ENCODE measurements at regions not wholly inside any gene's neighbourhood (a gene's known extent, or its start where the extent isn't known, plus 50 kb on each side); places are given as distances from the start of the nearest gene placed in this dataset.
"Not testable (repeated sequence)": the region's sequence is repeated elsewhere in the genome, so short reads cannot be mapped to it uniquely, and the experiment has no call there.

DNA sequence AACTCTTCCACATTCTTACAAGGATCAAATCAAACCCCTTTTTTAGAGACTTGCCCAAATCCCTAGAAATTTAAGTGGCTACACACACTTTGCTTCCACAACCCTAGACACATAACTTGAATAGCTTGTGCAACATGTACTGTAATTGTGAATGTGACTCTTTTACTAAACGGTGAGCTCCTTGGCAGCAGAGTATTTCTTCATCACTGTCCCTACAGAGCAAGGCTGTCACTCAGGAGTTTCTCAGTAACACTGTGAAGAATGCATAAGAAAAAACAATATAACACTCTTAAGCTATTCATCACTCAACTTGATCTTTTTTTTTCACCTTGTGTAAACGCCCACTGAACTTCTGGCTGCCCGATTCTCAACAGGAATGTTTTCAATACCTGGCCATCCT, 53.8 kb upstream of the ADAMTS18 start:
- no peak overlapping the region for H3K9ac ChIP-seq (ENCODE audit: low read length)
- DNase-seq (ENCODE audit: low read depth) = no peak
- peaks cover 7% of the 10 kb centered on the region for H3K27me3 ChIP-seq (replicated peaks; ENCODE audit: control insufficient read depth, insufficient read depth, low read length)
- H3K36me3 ChIP-seq (ENCODE audit: control insufficient read depth, insufficient read depth, low read length, severe bottlenecking) = no peaks in the 10 kb centered on the region
- no peak overlapping the region for H3K4me3 ChIP-seq (ENCODE audit: low read length)
- H3K9me3 ChIP-seq (ENCODE audit: control insufficient read depth, low read length) = peaks cover 4% of the 10 kb centered on the region
- H3K4me1 ChIP-seq (ENCODE audit: control insufficient read depth, insufficient read depth, low read length) = peaks cover 11% of the 10 kb centered on the region

GRCh38 chr16:77491091-77491490, 56.3 kb upstream of the ADAMTS18 start:
- Histone ChIP-seq H3K4me1 (ENCODE audit: control insufficient read depth, insufficient read depth, low read length) (peaks cover 3% of the 10 kb centered on the region), H3K9me3 (ENCODE audit: control insufficient read depth, low read length) (peaks cover 4% of the 10 kb centered on the region), H3K4me3 (ENCODE audit: low read length) (no peak overlapping the region), H3K27me3 (replicated peaks; ENCODE audit: control insufficient read depth, insufficient read depth, low read length) (peaks cover 11% of the 10 kb centered on the region), H3K36me3 (ENCODE audit: control insufficient read depth, insufficient read depth, low read length, severe bottlenecking) (no peaks in the 10 kb centered on the region), H3K9ac (ENCODE audit: low read length) (no peak overlapping the region)
- no peak for DNase-seq (ENCODE audit: low read depth)

- Histone ChIP-seq H3K9ac (ENCODE audit: low read length) (no peak overlapping the region), H3K36me3 (ENCODE audit: control insufficient read depth, insufficient read depth, low read length, severe bottlenecking) (no peaks in the 10 kb centered on the region), H3K27me3 (replicated peaks; ENCODE audit: control insufficient read depth, insufficient read depth, low read length) (peaks cover 11% of the 10 kb centered on the region), H3K9me3 (ENCODE audit: control insufficient read depth, low read length) (peaks cover 6% of the 10 kb centered on the region), H3K4me1 (ENCODE audit: control insufficient read depth, insufficient read depth, low read length) (peaks cover 30% of the 10 kb centered on the region), H3K4me3 (ENCODE audit: low read length) (no peak overlapping the region)
- no peak for DNase-seq (ENCODE audit: low read depth)
These were observed 62.1 kb upstream of the ADAMTS18 start for GRCh38 chr16:77496934-77497333.

DNA sequence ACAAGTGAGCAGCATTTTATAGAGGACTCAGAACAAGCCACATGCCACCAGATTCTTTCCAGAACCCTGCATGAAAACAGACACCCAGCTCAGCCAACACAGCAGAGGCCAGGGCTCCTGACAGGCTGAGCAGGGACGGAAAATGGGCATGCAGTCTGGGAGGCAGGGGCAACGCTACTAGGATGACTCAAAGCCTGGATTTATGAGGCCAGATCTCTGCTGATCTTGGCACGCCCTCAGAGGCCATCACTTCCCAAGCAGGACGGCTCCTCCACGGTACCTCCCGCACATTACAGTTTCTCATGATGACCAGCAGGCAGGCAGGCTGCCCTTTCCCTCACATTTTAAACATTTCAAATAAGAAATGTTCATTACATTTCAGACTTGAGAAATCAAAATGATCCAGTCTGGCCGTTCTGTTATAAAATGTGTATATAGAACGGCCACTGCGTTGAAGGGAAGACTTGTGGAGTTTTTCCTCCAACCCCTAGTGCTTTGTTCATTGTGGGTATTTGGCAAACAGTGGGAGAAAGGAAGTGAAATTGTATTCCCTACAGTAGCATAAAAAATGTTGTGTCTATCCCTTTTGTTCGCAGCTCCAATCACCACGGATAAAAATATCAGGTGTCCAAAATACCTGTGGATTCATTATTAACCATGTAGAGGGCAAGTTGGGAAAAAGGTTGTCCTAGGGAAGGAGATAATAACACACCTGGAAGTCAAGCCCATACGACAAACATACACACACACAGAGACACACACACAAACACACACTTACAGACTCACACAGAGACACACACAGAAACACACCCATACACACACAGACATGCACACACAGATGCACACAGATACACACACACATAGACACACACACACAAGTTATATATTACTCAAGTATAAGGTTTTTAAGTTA, 64.8 kb upstream of the ADAMTS18 start:
- no peak for DNase-seq (ENCODE audit: low read depth)
- H3K4me1 ChIP-seq (ENCODE audit: control insufficient read depth, insufficient read depth, low read length) = peaks cover 33% of the 10 kb centered on the region

DNA sequence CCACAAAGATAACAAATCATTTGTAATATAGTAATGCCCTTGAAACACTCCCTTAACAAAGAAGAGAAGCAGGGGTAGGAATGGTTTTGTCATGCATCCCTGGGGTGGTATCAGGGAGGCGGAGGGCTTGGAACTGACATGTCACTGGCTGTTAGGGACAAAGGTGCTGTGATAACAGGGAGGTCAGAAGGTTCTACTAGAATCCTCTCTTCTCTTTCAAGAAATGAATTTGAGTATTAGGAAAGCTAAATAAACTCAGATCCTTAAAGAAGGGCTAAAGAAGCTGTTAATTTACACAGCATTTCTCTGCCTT, 65.4 kb upstream of the ADAMTS18 start:
- Histone ChIP-seq H3K4me3 (ENCODE audit: low read length) (no peak overlapping the region), H3K27me3 (replicated peaks; ENCODE audit: control insufficient read depth, insufficient read depth, low read length) (no peaks in the 10 kb centered on the region), H3K36me3 (ENCODE audit: control insufficient read depth, insufficient read depth, low read length, severe bottlenecking) (no peaks in the 10 kb centered on the region), H3K4me1 (ENCODE audit: control insufficient read depth, insufficient read depth, low read length) (peaks cover 33% of the 10 kb centered on the region), H3K9ac (ENCODE audit: low read length) (no peak overlapping the region), H3K9me3 (ENCODE audit: control insufficient read depth, low read length) (peaks cover 6% of the 10 kb centered on the region)
- DNase-seq (ENCODE audit: low read depth) = no peak

More for the DNA sequence above, 64.8 kb upstream of the ADAMTS18 start:
- Histone ChIP-seq H3K4me3 (ENCODE audit: low read length) (no peak overlapping the region), H3K9me3 (ENCODE audit: control insufficient read depth, low read length) (peaks cover 6% of the 10 kb centered on the region), H3K27me3 (replicated peaks; ENCODE audit: control insufficient read depth, insufficient read depth, low read length) (no peaks in the 10 kb centered on the region), H3K9ac (ENCODE audit: low read length) (no peak overlapping the region), H3K36me3 (ENCODE audit: control insufficient read depth, insufficient read depth, low read length, severe bottlenecking) (no peaks in the 10 kb centered on the region)

DNA sequence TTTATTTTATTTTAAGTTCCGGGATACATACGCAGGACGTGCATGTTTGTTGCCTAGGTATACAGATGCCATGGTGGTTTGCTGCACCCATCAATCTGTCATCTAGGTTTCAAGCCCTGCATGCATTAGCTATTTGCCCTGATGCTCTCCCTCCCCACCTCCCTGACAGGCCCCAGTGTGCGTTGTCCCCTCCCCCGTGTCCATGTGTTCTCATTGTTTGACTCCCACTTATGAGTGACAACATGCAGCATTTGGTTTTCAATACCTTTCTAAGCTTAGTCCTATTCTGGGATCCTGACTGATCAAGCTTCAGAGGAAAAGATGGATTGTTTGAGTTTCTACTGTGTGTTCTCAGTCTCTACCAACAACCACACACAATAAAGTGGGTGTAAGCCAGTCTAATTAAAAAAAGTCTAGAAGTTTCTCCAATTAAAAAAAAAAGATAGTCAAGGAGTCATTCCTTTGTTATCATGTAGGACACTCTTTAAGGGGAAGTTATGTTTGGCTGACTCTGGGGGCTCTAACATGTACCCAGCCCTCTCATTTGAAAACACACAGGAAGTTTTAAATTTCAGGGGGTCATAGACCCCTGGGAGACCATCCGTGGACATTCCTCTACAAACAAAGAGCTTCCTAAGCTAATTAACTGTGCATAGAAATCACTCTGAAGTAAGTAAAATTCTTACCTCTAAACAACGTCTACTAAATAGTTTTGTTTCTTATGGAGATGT, 66.3 kb upstream of the ADAMTS18 start:
- Histone ChIP-seq H3K4me3 (ENCODE audit: low read length) (no peak overlapping the region), H3K36me3 (ENCODE audit: control insufficient read depth, insufficient read depth, low read length, severe bottlenecking) (no peaks in the 10 kb centered on the region), H3K4me1 (ENCODE audit: control insufficient read depth, insufficient read depth, low read length) (peaks cover 33% of the 10 kb centered on the region), H3K9ac (ENCODE audit: low read length) (no peak overlapping the region), H3K9me3 (ENCODE audit: control insufficient read depth, low read length) (peaks cover 6% of the 10 kb centered on the region), H3K27me3 (replicated peaks; ENCODE audit: control insufficient read depth, insufficient read depth, low read length) (no peaks in the 10 kb centered on the region)
- DNase-seq (ENCODE audit: low read depth) = no peak

DNA sequence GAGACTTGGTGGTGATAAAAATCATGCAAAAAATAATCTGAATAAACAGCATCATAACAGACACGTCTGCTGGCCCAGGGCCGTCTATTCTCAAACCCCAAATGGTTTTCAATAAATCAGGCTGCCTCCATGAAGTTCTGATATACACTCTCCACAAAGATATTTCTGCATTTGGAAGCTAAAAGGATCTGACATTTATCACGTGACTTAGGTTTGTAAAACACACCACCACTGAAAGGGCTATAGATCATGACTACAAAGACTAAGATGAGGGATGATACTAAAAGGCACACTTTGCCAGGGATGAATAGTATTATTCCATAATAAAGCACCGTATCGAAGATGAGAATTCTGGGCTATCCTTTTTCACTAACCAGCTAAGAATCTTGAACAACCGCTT, 67.6 kb upstream of the ADAMTS18 start:
- H3K36me3 ChIP-seq (ENCODE audit: control insufficient read depth, insufficient read depth, low read length, severe bottlenecking) = no peaks in the 10 kb centered on the region
- no peak for DNase-seq (ENCODE audit: low read depth)
- H3K27me3 ChIP-seq (replicated peaks; ENCODE audit: control insufficient read depth, insufficient read depth, low read length) = no peaks in the 10 kb centered on the region
- peaks cover 33% of the 10 kb centered on the region for H3K4me1 ChIP-seq (ENCODE audit: control insufficient read depth, insufficient read depth, low read length)
- no peak overlapping the region for H3K4me3 ChIP-seq (ENCODE audit: low read length)
- H3K9ac ChIP-seq (ENCODE audit: low read length) = no peak overlapping the region
- H3K9me3 ChIP-seq (ENCODE audit: control insufficient read depth, low read length) = no peaks in the 10 kb centered on the region

- H3K36me3 ChIP-seq (ENCODE audit: control insufficient read depth, insufficient read depth, low read length, severe bottlenecking); DNase-seq (ENCODE audit: low read depth); H3K4me3 ChIP-seq (ENCODE audit: low read length); H3K9me3 ChIP-seq (ENCODE audit: control insufficient read depth, low read length); H3K4me1 ChIP-seq (ENCODE audit: control insufficient read depth, insufficient read depth, low read length); H3K9ac ChIP-seq (ENCODE audit: low read length); H3K27me3 ChIP-seq (replicated peaks; ENCODE audit: control insufficient read depth, insufficient read depth, low read length): not testable (repeated sequence)
These were observed 71.7 kb upstream of the ADAMTS18 start for GRCh38 chr16:77506492-77506891.

- H3K4me1 ChIP-seq (ENCODE audit: control insufficient read depth, insufficient read depth, low read length) = no peaks in the 10 kb centered on the region
- no peaks in the 10 kb centered on the region for H3K27me3 ChIP-seq (replicated peaks; ENCODE audit: control insufficient read depth, insufficient read depth, low read length)
- H3K9me3 ChIP-seq (ENCODE audit: control insufficient read depth, low read length) = no peaks in the 10 kb centered on the region
- no peaks in the 10 kb centered on the region for H3K36me3 ChIP-seq (ENCODE audit: control insufficient read depth, insufficient read depth, low read length, severe bottlenecking)
- no peak overlapping the region for H3K4me3 ChIP-seq (ENCODE audit: low read length)
- no peak for DNase-seq (ENCODE audit: low read depth)
- H3K9ac ChIP-seq (ENCODE audit: low read length) = no peak overlapping the region
These were observed 74.2 kb upstream of the ADAMTS18 start for GRCh38 chr16:77509051-77509450.

GRCh38 chr16:77509796-77510195, 75.0 kb upstream of the ADAMTS18 start:
- Histone ChIP-seq H3K9ac (ENCODE audit: low read length) (no peak overlapping the region), H3K27me3 (replicated peaks; ENCODE audit: control insufficient read depth, insufficient read depth, low read length) (no peaks in the 10 kb centered on the region), H3K9me3 (ENCODE audit: control insufficient read depth, low read length) (no peaks in the 10 kb centered on the region), H3K4me1 (ENCODE audit: control insufficient read depth, insufficient read depth, low read length) (no peaks in the 10 kb centered on the region), H3K36me3 (ENCODE audit: control insufficient read depth, insufficient read depth, low read length, severe bottlenecking) (no peaks in the 10 kb centered on the region), H3K4me3 (ENCODE audit: low read length) (no peak overlapping the region)
- DNase-seq (ENCODE audit: low read depth) = no peak

- Histone ChIP-seq H3K36me3 (ENCODE audit: control insufficient read depth, insufficient read depth, low read length, severe bottlenecking) (no peaks in the 10 kb centered on the region), H3K4me1 (ENCODE audit: control insufficient read depth, insufficient read depth, low read length) (no peaks in the 10 kb centered on the region), H3K27me3 (replicated peaks; ENCODE audit: control insufficient read depth, insufficient read depth, low read length) (no peaks in the 10 kb centered on the region), H3K9me3 (ENCODE audit: control insufficient read depth, low read length) (no peaks in the 10 kb centered on the region), H3K4me3 (ENCODE audit: low read length) (no peak overlapping the region), H3K9ac (ENCODE audit: low read length) (no peak overlapping the region)
- DNase-seq (ENCODE audit: low read depth) = no peak
These were observed 76.2 kb upstream of the ADAMTS18 start for GRCh38 chr16:77511053-77511452.

Data from adipocyte (in vitro differentiated cells).